ENCODE measurements at regions not wholly inside any gene's neighbourhood (a gene's known extent, or its start where the extent isn't known, plus 50 kb on each side); places are given as distances from the start of the nearest gene placed in this dataset.
"Not testable (repeated sequence)": the region's sequence is repeated elsewhere in the genome, so short reads cannot be mapped to it uniquely, and the experiment has no call there.

DNA sequence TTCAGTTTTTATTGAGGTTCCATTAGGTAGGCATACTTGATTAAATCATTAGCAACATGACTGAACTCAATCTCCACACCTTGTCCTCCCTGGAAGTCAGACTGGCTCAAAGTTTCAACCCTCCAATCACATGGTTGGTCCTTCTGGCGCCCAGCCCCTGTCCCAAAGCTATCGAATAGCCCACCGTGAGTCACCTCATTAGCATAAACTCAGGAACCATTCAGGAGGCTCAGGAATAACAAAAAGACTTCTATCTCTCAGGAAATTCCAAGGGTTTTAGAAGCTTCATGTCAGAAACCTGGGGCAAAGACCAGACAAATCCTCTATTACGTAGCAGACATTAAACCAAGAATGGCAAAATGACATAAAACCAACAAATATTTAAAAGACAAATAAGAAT lies 78.6 kb downstream of the RGS2 start:
- no peak overlapping the region for H3K4me3 ChIP-seq (replicated peaks; ENCODE audit: low read depth, low read length)
- TF ChIP-seq, protein P1, sequence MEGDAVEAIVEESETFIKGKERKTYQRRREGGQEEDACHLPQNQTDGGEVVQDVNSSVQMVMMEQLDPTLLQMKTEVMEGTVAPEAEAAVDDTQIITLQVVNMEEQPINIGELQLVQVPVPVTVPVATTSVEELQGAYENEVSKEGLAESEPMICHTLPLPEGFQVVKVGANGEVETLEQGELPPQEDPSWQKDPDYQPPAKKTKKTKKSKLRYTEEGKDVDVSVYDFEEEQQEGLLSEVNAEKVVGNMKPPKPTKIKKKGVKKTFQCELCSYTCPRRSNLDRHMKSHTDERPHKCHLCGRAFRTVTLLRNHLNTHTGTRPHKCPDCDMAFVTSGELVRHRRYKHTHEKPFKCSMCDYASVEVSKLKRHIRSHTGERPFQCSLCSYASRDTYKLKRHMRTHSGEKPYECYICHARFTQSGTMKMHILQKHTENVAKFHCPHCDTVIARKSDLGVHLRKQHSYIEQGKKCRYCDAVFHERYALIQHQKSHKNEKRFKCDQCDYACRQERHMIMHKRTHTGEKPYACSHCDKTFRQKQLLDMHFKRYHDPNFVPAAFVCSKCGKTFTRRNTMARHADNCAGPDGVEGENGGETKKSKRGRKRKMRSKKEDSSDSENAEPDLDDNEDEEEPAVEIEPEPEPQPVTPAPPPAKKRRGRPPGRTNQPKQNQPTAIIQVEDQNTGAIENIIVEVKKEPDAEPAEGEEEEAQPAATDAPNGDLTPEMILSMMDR (IDR thresholded peaks at IDR 0.05; ENCODE audit: low read depth, low read length, missing control alignments), result no peak
- no peak for DNase-seq (ENCODE audit: extremely low read depth, low read depth)

DNA sequence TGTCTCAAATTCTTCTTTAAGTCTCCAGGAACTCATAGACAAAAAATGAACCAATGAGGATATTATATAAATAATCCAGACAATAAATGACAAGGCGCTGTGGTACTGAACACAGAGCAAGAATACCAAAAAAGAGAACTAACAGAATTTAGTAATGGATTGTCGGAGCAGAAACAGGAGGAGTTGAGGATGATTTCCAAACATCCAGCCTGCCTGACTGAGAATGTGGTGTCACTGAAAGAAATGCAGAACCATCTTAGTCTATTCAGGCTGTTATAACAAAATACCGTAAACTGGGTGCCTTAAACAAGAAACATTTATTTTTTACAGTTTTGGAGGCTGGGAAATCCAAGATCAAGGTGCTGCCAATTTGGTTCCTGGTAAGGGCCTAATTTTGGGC lies 79.7 kb downstream of the RGS2 start:
- TF ChIP-seq, protein P1 (IDR thresholded peaks at IDR 0.05; ENCODE audit: low read depth, low read length, missing control alignments), result no peak
- DNase-seq (ENCODE audit: extremely low read depth, low read depth), result no peak
- no peak overlapping the region for H3K4me3 ChIP-seq (replicated peaks; ENCODE audit: low read depth, low read length)

DNA sequence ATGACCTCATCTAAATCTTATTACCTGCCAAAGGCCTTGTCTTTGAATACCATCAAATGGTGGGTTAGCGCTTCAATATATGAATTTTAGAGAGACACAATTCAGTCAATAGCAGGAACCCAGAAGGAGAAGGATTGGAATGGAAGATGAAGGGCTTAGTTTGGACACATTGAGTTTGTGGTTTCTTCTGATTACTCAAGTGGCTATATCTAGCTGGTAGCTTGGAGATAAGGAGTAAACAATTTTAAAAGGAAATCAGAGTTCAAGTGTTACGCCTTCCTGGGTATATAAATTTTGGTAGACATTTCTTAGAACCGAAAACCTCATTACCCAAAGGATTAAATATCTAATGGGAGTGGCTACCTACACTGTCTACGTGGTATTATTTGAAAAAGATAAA lies 80.2 kb downstream of the RGS2 start:
- no peak for DNase-seq (ENCODE audit: extremely low read depth, low read depth)
- no peak overlapping the region for H3K4me3 ChIP-seq (replicated peaks; ENCODE audit: low read depth, low read length)
- TF ChIP-seq, protein P1 (IDR thresholded peaks at IDR 0.05; ENCODE audit: low read depth, low read length, missing control alignments), result no peak

DNA sequence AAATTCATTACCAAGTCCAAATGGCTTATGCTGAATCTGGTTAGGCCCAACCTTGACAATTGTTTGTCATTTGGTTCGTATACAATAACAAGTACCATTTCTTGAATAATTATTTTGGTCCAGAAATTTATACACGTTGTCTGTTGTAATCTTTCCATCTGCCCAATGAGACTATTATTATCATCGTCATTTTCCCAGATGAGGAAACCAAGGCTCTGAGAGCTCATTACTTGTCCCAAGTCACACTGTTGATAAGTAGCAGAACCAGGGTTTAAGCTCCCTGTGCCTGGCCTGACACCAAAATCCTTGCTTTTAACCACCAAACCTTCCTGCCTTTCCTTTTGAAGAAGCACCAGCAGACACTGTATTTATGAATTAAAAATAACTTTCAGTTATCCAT lies 81.3 kb downstream of the RGS2 start:
- TF ChIP-seq, protein P1 (IDR thresholded peaks at IDR 0.05; ENCODE audit: low read depth, low read length, missing control alignments), result no peak
- H3K4me3 ChIP-seq (replicated peaks; ENCODE audit: low read depth, low read length), result no peak overlapping the region
- DNase-seq (ENCODE audit: extremely low read depth, low read depth), result no peak

DNA sequence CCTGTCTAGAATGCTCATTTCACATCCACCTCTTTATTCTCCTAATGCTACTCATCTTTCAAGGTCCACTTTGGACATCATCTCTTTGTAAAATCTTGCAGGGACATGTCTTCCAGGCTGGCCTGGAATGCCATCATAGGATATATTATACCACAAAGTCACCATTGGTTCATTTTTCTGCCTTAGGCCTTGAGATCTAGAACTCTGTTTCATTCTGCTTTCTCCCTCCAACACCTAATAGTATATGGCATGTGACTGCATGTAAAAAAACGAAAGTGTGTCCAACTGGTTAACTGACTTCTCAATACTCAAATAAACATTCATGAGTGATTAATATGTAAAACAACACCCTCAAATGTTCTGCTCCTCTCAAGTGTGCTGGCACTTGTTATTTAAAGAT lies 84.1 kb downstream of the RGS2 start:
- no peak for DNase-seq (ENCODE audit: extremely low read depth, low read depth)
- TF ChIP-seq, protein P1 (IDR thresholded peaks at IDR 0.05; ENCODE audit: low read depth, low read length, missing control alignments), result no peak
- no peak overlapping the region for H3K4me3 ChIP-seq (replicated peaks; ENCODE audit: low read depth, low read length)

DNA sequence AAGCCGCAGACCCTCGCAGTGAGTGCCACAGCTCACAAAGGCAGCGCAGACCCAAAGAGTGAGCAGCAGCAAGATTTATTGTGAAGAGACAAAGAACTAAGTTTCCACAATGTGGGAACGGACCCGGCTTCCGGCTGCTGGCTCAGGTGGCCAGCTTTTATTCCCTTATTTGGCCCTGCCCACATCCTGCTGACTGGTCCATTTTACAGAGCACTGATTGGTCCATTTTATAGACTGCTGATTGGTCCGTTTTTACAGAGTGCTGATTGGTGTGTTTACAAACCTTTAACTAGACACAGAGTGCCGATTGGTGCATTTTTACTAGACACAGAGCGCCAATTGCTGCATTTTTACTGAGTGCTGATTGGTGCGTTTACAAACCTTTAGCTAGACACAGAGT lies 86.6 kb downstream of the RGS2 start:
- not testable (repeated sequence) for DNase-seq (ENCODE audit: extremely low read depth, low read depth); H3K4me3 ChIP-seq (replicated peaks; ENCODE audit: low read depth, low read length)

DNA sequence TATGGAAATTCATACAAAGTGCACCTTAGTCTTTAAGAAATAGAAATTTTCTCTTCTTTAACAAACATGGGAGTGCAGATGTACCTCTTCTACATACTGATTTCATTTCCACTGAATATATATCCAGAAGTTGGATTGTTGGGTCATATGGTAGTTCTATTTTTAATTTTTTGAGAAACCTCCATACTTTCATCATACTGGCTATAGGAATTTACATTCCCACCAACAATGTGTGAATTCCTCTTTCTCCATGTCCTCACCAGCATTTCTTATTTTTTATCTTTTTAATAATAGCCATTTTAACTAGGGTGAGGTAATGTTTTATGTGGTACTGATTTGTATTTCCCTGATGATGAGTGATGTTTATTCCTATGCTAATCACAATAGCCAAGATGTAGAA lies 87.5 kb downstream of the RGS2 start:
- no peak overlapping the region for H3K4me3 ChIP-seq (replicated peaks; ENCODE audit: low read depth, low read length)
- no peak for DNase-seq (ENCODE audit: extremely low read depth, low read depth)
- TF ChIP-seq, protein P1 (IDR thresholded peaks at IDR 0.05; ENCODE audit: low read depth, low read length, missing control alignments), result no peak

All from HFF-Myc (cell line).